Esophagus squamous epithelium (tissue), 4 donors: ENCODE measurements at regions not wholly inside any gene's neighbourhood (a gene's known extent, or its start where the extent isn't known, plus 50 kb on each side); places are given as distances from the start of the nearest gene placed in this dataset.

Source experiments
- POLR2A ChIP-seq, 4 donors: fragments of 450-650 bp; IDR thresholded peaks; one replicate each; pipeline ENCODE4 v1.6.1; 2017; ENCODE audit warnings: antibody characterized with exemption in 4 of 4, mild to moderate bottlenecking in 4 of 4, moderate library complexity in 3 of 4
- TF ChIP-seq, protein P1 (sequence below), 6 experiments: fragments of 450-650 bp in 4 of 6; fragments of 200-600 bp in 2 of 6; sonication (generic) in 2 of 6; IDR thresholded peaks; one replicate each; pipeline ENCODE4 v1.5.1; 2016 to 2019; ENCODE audit warnings: antibody characterized with exemption in 6 of 6, mild to moderate bottlenecking in 4 of 6, moderate library complexity in 4 of 6

GRCh38 chr9:2335260-2335659 is 286.3 kb upstream of the VLDLR start:
- TF ChIP-seq, protein P1, sequence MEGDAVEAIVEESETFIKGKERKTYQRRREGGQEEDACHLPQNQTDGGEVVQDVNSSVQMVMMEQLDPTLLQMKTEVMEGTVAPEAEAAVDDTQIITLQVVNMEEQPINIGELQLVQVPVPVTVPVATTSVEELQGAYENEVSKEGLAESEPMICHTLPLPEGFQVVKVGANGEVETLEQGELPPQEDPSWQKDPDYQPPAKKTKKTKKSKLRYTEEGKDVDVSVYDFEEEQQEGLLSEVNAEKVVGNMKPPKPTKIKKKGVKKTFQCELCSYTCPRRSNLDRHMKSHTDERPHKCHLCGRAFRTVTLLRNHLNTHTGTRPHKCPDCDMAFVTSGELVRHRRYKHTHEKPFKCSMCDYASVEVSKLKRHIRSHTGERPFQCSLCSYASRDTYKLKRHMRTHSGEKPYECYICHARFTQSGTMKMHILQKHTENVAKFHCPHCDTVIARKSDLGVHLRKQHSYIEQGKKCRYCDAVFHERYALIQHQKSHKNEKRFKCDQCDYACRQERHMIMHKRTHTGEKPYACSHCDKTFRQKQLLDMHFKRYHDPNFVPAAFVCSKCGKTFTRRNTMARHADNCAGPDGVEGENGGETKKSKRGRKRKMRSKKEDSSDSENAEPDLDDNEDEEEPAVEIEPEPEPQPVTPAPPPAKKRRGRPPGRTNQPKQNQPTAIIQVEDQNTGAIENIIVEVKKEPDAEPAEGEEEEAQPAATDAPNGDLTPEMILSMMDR (IDR thresholded peaks at IDR 0.05), result no peak
- no peak for TF ChIP-seq POLR2A (IDR thresholded peaks at IDR 0.05)
